ENCODE measurements at regions not wholly inside any gene's neighbourhood (a gene's known extent, or its start where the extent isn't known, plus 50 kb on each side); places are given as distances from the start of the nearest gene placed in this dataset.

- no peaks in the 10 kb centered on the region for H3K4me1 Mint-ChIP-seq (ENCODE audit: low read depth, unreplicated experiment)
- Histone ChIP-seq H3K36me3 (ENCODE audit: insufficient read depth, low read length) (no peaks in the 10 kb centered on the region), H3K27me3 (ENCODE audit: insufficient read depth, low read length) (no peaks in the 10 kb centered on the region), H3K4me2 (ENCODE audit: low read length) (no peak overlapping the region), H3K4me3 (ENCODE audit: insufficient read depth, low read depth, low read length) (no peak overlapping the region), H2AFZ (ENCODE audit: low read depth, low read length) (peak overlapping the region; percentile 51), H3K27ac (ENCODE audit: low read depth, low read length) (no peak overlapping the region), H4K20me1 (ENCODE audit: insufficient read depth, low read length) (no peaks in the 10 kb centered on the region), H3K9ac (ENCODE audit: low read length) (no peak overlapping the region), H3K79me2 (ENCODE audit: insufficient read depth, low read length) (no peaks in the 10 kb centered on the region), H3K9me3 (ENCODE audit: insufficient read depth, low read depth, low read length) (no peaks in the 10 kb centered on the region), H3K4me1 (ENCODE audit: insufficient read depth, low read length) (peaks cover 6% of the 10 kb centered on the region)
- FAIRE-seq (no peak), DNase-seq (ENCODE audit: low read depth) (no peak)
- no peaks in the 10 kb centered on the region for H3K9me3 Mint-ChIP-seq (ENCODE audit: unreplicated experiment)
- H3K36me3 Mint-ChIP-seq (ENCODE audit: low read depth, unreplicated experiment): no peaks in the 10 kb centered on the region
- H3K27me3 Mint-ChIP-seq (ENCODE audit: low read depth, unreplicated experiment): peaks cover 21% of the 10 kb centered on the region
- no peak overlapping the region for H3K4me3 Mint-ChIP-seq (ENCODE audit: unreplicated experiment)
- TF ChIP-seq CTCF (IDR thresholded peaks at IDR 0.05; ENCODE audit: insufficient read depth, low read depth, low read length) (no peak), EZH2 (IDR thresholded peaks at IDR 0.05; ENCODE audit: insufficient read depth, low read length) (no peak)
- H3K27ac Mint-ChIP-seq (ENCODE audit: unreplicated experiment): no peak overlapping the region
Measured at GRCh38 chr20:40946451-40946850, 82.2 kb upstream of the TOP1 start.

- peaks cover 27% of the 10 kb centered on the region for H3K27me3 Mint-ChIP-seq (ENCODE audit: low read depth, unreplicated experiment)
Measured at GRCh38 chr20:40948465-40949267, 80.0 kb upstream of the TOP1 start.

More at GRCh38 chr20:40948465-40949267, 80.0 kb upstream of the TOP1 start:
- Histone ChIP-seq H3K9ac (ENCODE audit: low read length) (no peak overlapping the region), H3K79me2 (ENCODE audit: insufficient read depth, low read length) (no peaks in the 10 kb centered on the region), H3K4me1 (ENCODE audit: insufficient read depth, low read length) (peaks cover 6% of the 10 kb centered on the region), H3K9me3 (ENCODE audit: insufficient read depth, low read depth, low read length) (no peaks in the 10 kb centered on the region), H2AFZ (ENCODE audit: low read depth, low read length) (no peak overlapping the region), H3K4me2 (ENCODE audit: low read length) (no peak overlapping the region), H3K27ac (ENCODE audit: low read depth, low read length) (no peak overlapping the region), H4K20me1 (ENCODE audit: insufficient read depth, low read length) (no peaks in the 10 kb centered on the region), H3K27me3 (ENCODE audit: insufficient read depth, low read length) (no peaks in the 10 kb centered on the region), H3K36me3 (ENCODE audit: insufficient read depth, low read length) (no peaks in the 10 kb centered on the region), H3K4me3 (ENCODE audit: insufficient read depth, low read depth, low read length) (no peak overlapping the region)
- Mint-ChIP-seq H3K36me3 (ENCODE audit: low read depth, unreplicated experiment) (no peaks in the 10 kb centered on the region), H3K27ac (ENCODE audit: unreplicated experiment) (no peak overlapping the region), H3K9me3 (ENCODE audit: unreplicated experiment) (no peaks in the 10 kb centered on the region), H3K4me1 (ENCODE audit: low read depth, unreplicated experiment) (no peaks in the 10 kb centered on the region), H3K4me3 (ENCODE audit: unreplicated experiment) (no peak overlapping the region)
- FAIRE-seq (no peak), DNase-seq (ENCODE audit: low read depth) (peak; percentile 60)
- TF ChIP-seq EZH2 (IDR thresholded peaks at IDR 0.05; ENCODE audit: insufficient read depth, low read length) (no peak), CTCF (IDR thresholded peaks at IDR 0.05; ENCODE audit: insufficient read depth, low read depth, low read length) (no peak)
